Adrenal gland (tissue), 5 donors: ENCODE measurements at regions not wholly inside any gene's neighbourhood (a gene's known extent, or its start where the extent isn't known, plus 50 kb on each side); places are given as distances from the start of the nearest gene placed in this dataset.

ENCODE experiments used
- CTCF ChIP-seq, 6 experiments: fragments of 450-650 bp in 4 of 6; fragments of 200-600 bp in 2 of 6; sonication (generic) in 1 of 6; IDR thresholded peaks; 1 replicate in 5 of 6; 2 replicates in 1 of 6; pipeline versions ENCODE4 v1.5.1 to v1.8.0; 2016 to 2021; ENCODE audit warnings: antibody characterized with exemption in 6 of 6, mild to moderate bottlenecking in 2 of 6, moderate library complexity in 1 of 6
- POLR2A ChIP-seq, 2 donors: fragments of 450-650 bp; IDR thresholded peaks; one replicate each; pipeline ENCODE4 v1.6.1; 2017; ENCODE audit warnings: antibody characterized with exemption in 2 of 2, mild to moderate bottlenecking in 2 of 2, moderate library complexity in 1 of 2
- donor health status: DM: no; HTN: no; CAD: no.

DNA sequence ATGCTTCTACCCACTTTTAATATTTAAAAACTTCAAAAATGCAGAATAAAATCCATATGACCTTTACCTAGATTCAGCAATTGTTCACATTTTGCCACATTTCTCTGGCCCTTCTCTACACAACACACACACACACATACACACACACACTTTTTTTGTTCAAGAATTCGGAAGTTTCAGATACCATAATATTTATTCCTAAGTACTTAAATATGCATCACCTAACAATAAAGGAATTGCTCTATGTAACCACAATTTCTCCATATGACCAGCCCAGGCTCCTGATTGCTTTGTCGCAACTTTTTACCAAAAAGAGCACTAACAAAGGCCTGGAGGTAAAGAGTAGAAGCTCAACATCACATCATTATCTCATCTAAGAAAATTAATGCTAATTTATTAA, 106.6 kb downstream of the FAS start:
- TF ChIP-seq CTCF (IDR thresholded peaks at IDR 0.05) (no peak), POLR2A (IDR thresholded peaks at IDR 0.05) (no peak)
